Keratinocyte (primary cell): ENCODE measurements at regions not wholly inside any gene's neighbourhood (a gene's known extent, or its start where the extent isn't known, plus 50 kb on each side); places are given as distances from the start of the nearest gene placed in this dataset.
"Not testable (repeated sequence)": the region's sequence is repeated elsewhere in the genome, so short reads cannot be mapped to it uniquely, and the experiment has no call there.

Experiments
- CTCF ChIP-seq, 3 experiments: IDR thresholded peaks in 1 of 3; conservative IDR thresholded peaks in 1 of 3; optimal IDR thresholded peaks in 1 of 3; 2 replicates in 2 of 3; 3 replicates in 1 of 3; pipeline versions ENCODE3 to v1.5.1; 2011; ENCODE audit warnings: low read length in 3 of 3, mild to moderate bottlenecking in 3 of 3, moderate library complexity in 2 of 3, control low read depth in 1 of 3, inconsistent platforms in 1 of 3; ENCODE audit not compliant: insufficient read depth in 2 of 3; ENCODE audit errors: extremely low read depth in 1 of 3
- EZH2 ChIP-seq: IDR thresholded peaks from one replicate; pipeline ENCODE4 v1.6.1; 2012; ENCODE audit warnings: inconsistent platforms, mild to moderate bottlenecking, low read length, moderate library complexity

GRCh38 chr13:83755210-83755609 is 127.1 kb downstream of the SLITRK1 start:
- TF ChIP-seq CTCF (optimal IDR thresholded peaks at IDR 0.05 in 1 of 3, IDR thresholded peaks at IDR 0.05 in 1 of 3, conservative IDR thresholded peaks at IDR 0.05 in 1 of 3; ENCODE audit: extremely low read depth in 1 of 3, insufficient read depth in 2 of 3, low read length in 3 of 3); EZH2: not testable (repeated sequence)
